ENCODE measurements at regions not wholly inside any gene's neighbourhood (a gene's known extent, or its start where the extent isn't known, plus 50 kb on each side); places are given as distances from the start of the nearest gene placed in this dataset.

DNA sequence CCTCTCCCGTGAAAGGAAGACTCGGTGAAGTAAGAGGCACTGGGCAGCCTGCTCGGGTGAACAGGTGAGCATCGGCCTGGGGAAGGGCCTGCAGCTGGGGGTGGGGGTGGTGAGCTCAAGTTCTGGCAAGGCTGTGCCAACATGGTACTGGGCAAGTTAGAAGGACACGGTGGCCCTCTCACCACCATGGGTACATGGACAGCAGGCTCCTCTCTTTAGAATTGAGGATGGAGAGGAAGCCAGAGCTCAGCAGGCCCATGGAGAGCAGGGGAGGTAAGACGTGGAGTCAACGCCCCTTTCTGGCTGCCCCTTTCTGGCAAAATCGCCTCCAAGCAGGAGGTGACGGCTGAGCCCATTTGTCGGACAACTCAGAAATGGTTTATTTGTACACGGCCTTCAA, 135.6 kb downstream of the ANKRD60 start:
- in situ Hi-C loops (cut with HindIII; ENCODE audit: low sequenced_read_pairs): loop anchor here (25.0 kb wide), 1 partner anchor 481 kb away; the partner anchor contains the start of gene ZBP1

DNA sequence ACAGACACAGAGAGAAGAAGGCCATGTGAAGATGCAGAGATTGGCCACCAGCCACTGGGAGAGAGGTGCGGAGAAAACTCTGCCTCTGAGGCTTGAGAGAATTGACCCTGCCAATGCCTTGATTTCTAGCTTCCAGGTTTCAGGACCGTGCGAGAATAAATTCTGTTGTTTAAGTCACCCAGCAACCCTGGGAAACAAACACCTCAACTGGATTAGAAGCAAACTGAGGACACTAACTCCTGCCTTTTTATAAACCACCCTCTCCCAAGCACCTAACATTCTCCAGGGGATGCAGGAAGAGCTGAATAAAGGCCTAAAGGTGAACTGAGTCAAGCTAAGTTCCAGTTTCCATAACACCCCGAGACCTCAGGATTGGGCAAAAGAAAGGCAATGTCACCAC, 136.1 kb downstream of the ANKRD60 start:
- in situ Hi-C loops (cut with HindIII; ENCODE audit: low sequenced_read_pairs): loop anchor here (25.0 kb wide), 1 partner anchor 480 kb away; the partner anchor contains the start of gene ZBP1

GRCh38 chr20:58091810-58092209, 136.6 kb downstream of the ANKRD60 start:
- in situ Hi-C loops (cut with HindIII; ENCODE audit: low sequenced_read_pairs): loop anchor here (25.0 kb wide), 1 partner anchor 480 kb away; the partner anchor contains the start of gene ZBP1

GRCh38 chr20:58090161-58090560, 138.3 kb downstream of the ANKRD60 start:
- in situ Hi-C loops (cut with HindIII; ENCODE audit: low sequenced_read_pairs): loop anchor here (25.0 kb wide), 1 partner anchor 478 kb away; the partner anchor contains the start of gene ZBP1

- in situ Hi-C loops (cut with HindIII; ENCODE audit: low sequenced_read_pairs): loop anchor here (25.0 kb wide), 1 partner anchor 476 kb away; the partner anchor contains the start of gene ZBP1
Observed at GRCh38 chr20:58088625-58089024, 139.8 kb downstream of the ANKRD60 start.

GRCh38 chr20:58088105-58088504, 140.3 kb downstream of the ANKRD60 start:
- in situ Hi-C loops (cut with HindIII; ENCODE audit: low sequenced_read_pairs): loop anchor here (25.0 kb wide), 1 partner anchor 476 kb away; the partner anchor contains the start of gene ZBP1

DNA sequence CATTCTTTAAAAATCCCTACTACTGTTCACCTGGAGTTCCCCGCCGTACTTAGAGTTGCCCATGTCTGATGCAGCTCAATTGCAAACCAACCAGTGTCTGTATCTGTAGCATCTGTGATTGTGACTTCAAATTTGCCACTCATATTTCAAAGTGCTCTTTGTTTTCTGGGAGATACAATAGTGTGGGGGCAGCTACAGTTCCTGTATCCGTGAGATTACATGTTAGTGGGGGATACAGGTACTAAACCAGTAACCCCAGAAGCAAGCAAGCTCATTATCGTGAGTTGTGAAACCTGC, 140.9 kb downstream of the ANKRD60 start:
- in situ Hi-C loops (cut with HindIII; ENCODE audit: low sequenced_read_pairs): loop anchor here (25.0 kb wide), 1 partner anchor 475 kb away; the partner anchor contains the start of gene ZBP1

DNA sequence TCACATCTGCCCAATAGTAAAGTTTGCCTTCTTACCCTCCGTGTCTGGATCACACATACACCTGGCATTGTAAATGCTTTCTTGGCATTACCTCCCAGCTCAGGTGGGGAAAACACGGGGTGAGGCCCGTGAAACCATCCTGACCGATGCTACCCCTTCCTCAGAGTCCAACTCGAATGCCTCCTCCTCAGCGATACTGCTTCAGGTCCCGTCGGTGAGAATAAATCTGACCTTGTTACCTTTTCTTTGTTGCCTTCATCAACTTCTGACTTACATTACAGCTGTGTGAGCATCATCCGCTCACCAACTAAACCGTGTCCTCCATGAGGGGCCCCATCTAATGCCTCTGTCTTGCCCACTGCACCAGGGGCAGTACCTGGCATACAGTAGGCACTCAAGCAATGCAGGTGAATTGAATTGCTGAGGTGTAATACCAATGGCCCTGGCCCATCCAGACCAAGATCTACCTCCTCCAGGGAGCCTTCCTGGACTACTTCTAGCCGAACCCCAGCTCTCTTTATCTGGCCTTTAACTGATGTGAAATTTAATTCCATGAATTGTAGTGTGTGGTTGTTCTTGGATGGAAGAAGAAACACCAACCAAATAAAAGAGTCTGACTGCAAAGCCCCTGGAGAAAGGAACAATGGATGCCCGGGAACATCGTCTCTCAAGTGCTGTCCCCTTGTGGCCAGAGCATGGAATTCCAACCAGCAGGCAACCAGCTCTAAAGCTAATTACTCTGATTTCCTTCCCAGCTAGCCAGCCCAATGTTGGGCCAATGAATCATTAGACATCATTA, 141.5 kb downstream of the ANKRD60 start:
- in situ Hi-C loops (cut with HindIII; ENCODE audit: low sequenced_read_pairs): loop anchor here (25.0 kb wide), 1 partner anchor 475 kb away; the partner anchor contains the start of gene ZBP1

- in situ Hi-C loops (cut with HindIII; ENCODE audit: low sequenced_read_pairs): loop anchor here (25.0 kb wide), 1 partner anchor 473 kb away; the partner anchor contains the start of gene ZBP1
Observed at GRCh38 chr20:58084966-58085365, 143.5 kb downstream of the ANKRD60 start.

GRCh38 chr20:58084566-58084965, 143.9 kb downstream of the ANKRD60 start:
- in situ Hi-C loops (cut with HindIII; ENCODE audit: low sequenced_read_pairs): loop anchor here (25.0 kb wide), 1 partner anchor 472 kb away; the partner anchor contains the start of gene ZBP1

GRCh38 chr20:58081846-58082245, 146.6 kb downstream of the ANKRD60 start:
- in situ Hi-C loops (cut with HindIII; ENCODE audit: low sequenced_read_pairs): loop anchor here (25.0 kb wide), 1 partner anchor 470 kb away; the partner anchor contains the start of gene ZBP1

- in situ Hi-C loops (cut with HindIII; ENCODE audit: low sequenced_read_pairs): loop anchor here (5.0 to 25.0 kb wide), 2 partner anchors 103 to 467 kb away; partner anchors contain the start of gene ZBP1
Observed at GRCh38 chr20:58078741-58079522, 149.5 kb downstream of the ANKRD60 start.

DNA sequence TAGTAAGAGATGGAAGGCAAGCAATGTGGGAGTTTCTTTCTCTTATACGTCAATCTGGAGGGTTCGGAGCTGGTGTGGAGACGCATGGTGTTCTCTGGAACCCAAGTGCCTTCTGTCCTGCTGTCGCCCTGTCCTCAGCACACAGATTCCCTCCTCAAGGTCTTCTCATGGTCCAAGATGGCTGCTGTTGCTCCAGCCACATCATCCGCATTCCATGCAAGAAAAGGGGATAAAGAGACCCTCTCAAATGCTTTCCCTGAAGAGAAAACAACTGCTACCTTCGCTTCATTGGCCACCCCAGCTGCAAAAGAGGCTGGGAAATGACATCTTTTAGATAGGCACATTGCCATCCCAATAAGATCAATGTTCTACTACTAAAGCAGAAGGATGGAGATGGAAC, 151.2 kb downstream of the ANKRD60 start:
- in situ Hi-C loops (cut with HindIII; ENCODE audit: low sequenced_read_pairs): loop anchor here (5.0 to 25.0 kb wide), 2 partner anchors 105 to 465 kb away; partner anchors contain the start of gene ZBP1

DNA sequence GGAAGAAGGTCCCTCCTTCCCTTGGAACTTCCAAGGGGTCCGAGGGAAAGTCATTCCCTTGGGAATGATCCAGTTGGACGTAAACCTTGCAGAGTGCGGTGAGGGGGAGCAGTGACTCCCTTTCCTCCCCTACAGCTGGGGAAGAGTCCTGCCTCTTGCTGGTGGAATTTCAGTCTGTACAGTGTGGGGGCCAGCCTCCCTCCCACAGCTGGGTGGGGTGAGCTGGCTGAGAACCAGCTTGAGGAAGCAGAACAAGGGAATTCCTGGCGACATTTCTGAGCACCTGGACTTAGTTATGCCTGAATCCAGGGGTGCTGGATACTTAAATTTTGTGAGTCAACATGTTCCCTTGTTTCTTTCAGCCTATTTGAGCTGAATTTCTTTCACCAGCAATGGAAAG, 152.0 kb downstream of the ANKRD60 start:
- in situ Hi-C loops (cut with HindIII; ENCODE audit: low sequenced_read_pairs): loop anchor here (5.0 to 25.0 kb wide), 2 partner anchors 106 to 464 kb away; partner anchors contain the start of gene ZBP1

DNA sequence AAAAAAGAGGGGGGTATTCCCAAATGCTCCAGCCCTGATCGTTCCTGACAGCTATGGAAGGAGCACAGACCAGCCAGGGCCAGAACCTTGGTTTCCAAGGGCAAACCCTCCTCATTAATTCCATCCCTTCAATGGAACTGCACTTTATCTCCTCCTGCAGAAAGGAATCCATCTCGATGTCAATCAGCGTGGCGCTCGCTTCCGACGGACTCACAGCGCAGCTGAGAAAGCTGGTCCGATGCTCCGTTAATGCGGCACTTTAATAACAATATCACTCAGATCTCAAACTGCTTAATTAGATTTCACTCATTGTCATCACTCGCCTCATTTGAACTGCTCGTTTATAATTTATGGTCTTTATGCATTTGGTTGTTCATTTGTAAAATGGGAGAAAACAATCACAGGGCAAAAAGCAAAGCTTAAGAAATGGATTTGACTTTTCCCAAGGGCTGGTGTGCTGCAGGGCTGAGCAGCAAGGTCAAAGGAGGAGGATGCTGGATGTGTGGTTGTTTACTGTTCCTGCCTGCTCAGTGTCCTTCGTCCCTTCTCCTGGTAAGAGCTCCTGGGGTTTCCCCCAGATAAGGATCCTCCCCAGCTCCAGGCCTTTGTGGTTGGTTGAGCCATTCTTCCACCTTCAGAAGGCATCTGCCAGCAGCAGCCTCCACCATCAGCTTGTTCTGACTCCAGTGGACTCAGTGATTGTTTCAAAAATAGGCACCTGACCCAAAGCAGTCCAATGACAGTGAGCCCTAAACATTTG, 152.7 kb downstream of the ANKRD60 start:
- in situ Hi-C loops (cut with HindIII; ENCODE audit: low sequenced_read_pairs): loop anchor here (5.0 to 25.0 kb wide), 2 partner anchors 107 to 463 kb away; partner anchors contain the start of gene ZBP1

- in situ Hi-C loops (cut with HindIII; ENCODE audit: low sequenced_read_pairs): no loop called here
Observed at GRCh38 chr20:58073945-58074856, 154.3 kb downstream of the ANKRD60 start.

DNA sequence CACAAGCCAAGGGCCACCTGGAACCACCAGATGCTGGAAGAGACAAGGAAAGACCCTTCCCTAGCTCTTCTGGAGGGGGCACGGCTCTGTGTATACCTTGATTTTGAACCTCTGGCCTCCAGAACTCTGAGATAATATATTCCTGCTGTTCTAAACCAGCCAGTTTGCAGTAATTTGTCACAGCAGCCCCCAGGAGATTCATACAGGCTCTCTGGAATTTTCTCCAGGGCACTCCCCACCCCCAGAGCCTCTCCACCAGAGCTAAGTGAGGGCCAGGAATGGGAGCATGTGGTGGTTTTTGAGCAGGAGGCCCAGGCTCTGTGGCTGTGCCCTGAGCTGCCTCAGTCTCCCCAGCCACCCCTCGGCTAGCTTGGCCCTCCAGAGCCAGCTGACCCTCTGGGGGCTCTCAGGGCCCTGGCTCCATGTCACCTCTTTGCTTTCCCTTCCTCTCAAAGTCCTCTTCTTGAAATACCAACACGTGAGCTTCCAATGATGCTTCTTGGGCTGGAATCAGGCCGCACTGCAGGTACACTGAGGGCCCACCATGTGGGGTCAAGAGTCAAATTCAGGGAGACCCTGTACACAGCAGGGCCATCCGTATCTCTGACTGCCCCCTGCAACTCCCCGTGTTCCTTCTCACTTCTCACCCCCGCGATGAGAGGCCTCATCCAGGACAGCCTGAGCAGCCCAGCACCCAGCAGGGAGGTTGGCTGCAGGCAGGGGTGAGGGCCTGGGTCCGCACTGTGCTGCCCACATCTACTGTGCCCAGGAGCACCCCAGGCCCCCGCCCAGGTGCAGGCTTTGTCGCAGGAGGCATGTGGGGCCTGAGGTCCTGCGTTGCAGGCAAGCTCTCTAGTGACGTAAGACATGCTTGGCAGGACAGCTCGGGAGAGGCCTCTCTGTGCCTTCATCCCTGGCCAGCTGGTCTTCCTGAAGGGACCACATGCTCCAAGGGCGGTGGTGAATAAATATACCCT, 155.5 kb downstream of the ANKRD60 start:
- in situ Hi-C loops (cut with HindIII; ENCODE audit: low sequenced_read_pairs): no loop called here

- in situ Hi-C loops (cut with HindIII; ENCODE audit: low sequenced_read_pairs): no loop called here
Observed at GRCh38 chr20:58071991-58072390, 156.5 kb downstream of the ANKRD60 start.
